ENCODE measurements at regions not wholly inside any gene's neighbourhood (a gene's known extent, or its start where the extent isn't known, plus 50 kb on each side); places are given as distances from the start of the nearest gene placed in this dataset.

DNA sequence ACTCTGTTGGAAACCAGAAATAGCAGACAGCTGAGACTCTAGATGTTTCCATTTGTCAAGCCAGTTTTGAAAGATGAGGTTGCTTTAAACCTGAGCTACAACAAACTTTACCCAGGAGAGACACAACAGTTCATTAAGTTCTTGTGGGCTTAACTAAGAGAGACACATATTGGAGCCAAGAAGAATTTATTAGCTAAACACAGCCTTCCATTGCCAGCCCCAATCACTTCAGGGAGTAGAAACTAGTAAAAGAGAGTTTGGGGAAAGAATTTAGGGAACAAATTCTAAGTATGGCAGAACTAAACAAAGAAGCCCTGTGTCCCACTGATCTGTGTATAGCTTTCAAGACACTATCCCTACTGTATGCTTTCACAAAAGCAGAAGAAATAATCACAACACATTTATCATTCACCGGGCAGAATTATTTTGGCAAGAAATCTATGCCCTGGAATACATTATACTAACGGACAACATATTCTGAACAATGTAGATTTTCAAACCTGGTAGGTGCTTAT, 87.3 kb upstream of the KAZN start:
- ATAC-seq (ENCODE audit: low read depth) = no peak
- intact Hi-C loops (cut with micrococcal nuclease) = no loop called here
- no peaks in the 10 kb centered on the region for H4K20me1 ChIP-seq (ENCODE audit: control insufficient read depth, insufficient read depth, low read length, poor library complexity, severe bottlenecking)
- no peak overlapping the region for H2AFZ ChIP-seq (ENCODE audit: insufficient read depth, low read depth, low read length, poor library complexity, severe bottlenecking)
- DNase-seq = no peak
- no peaks in the 10 kb centered on the region for H3K9me3 Mint-ChIP-seq (ENCODE audit: insufficient read depth)
- H3K27ac Mint-ChIP-seq = no peak overlapping the region
- H3K4me2 ChIP-seq (replicated peaks; ENCODE audit: low read depth, low read length, poor library complexity, severe bottlenecking) = no peak overlapping the region
- TF ChIP-seq, protein P1, sequence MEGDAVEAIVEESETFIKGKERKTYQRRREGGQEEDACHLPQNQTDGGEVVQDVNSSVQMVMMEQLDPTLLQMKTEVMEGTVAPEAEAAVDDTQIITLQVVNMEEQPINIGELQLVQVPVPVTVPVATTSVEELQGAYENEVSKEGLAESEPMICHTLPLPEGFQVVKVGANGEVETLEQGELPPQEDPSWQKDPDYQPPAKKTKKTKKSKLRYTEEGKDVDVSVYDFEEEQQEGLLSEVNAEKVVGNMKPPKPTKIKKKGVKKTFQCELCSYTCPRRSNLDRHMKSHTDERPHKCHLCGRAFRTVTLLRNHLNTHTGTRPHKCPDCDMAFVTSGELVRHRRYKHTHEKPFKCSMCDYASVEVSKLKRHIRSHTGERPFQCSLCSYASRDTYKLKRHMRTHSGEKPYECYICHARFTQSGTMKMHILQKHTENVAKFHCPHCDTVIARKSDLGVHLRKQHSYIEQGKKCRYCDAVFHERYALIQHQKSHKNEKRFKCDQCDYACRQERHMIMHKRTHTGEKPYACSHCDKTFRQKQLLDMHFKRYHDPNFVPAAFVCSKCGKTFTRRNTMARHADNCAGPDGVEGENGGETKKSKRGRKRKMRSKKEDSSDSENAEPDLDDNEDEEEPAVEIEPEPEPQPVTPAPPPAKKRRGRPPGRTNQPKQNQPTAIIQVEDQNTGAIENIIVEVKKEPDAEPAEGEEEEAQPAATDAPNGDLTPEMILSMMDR (IDR thresholded peaks at IDR 0.05) = no peak
- no peak for TF ChIP-seq EZH2 (IDR thresholded peaks at IDR 0.05; ENCODE audit: borderline replicate concordance, insufficient read depth, low read depth, low read length, poor library complexity, severe bottlenecking)
- no peak overlapping the region for H3K9ac ChIP-seq (ENCODE audit: low read length)
- peaks cover 0 to 3% (median 0%) of the 10 kb centered on the region in 4 experiments for H3K27me3 ChIP-seq (replicated peaks in 1 of 4; ENCODE audit: control extremely low read depth in 1 of 4, control insufficient read depth in 3 of 4, insufficient read depth in 4 of 4, low read length in 3 of 4)
- no peaks in the 10 kb centered on the region for H3K9me3 ChIP-seq (ENCODE audit: control extremely low read depth in 1 of 3, control insufficient read depth in 2 of 3, insufficient read depth in 1 of 3, low read length in 2 of 3)
- no peak overlapping the region for H3K27ac ChIP-seq (ENCODE audit: low read length in 2 of 2)
- H3K4me3 Mint-ChIP-seq = no peak overlapping the region
- ChIA-PET POLR2A (no interaction called here), CTCF (no interaction called here)
- no peak overlapping the region for H3K4me3 ChIP-seq (ENCODE audit: control extremely low read depth in 1 of 5, extremely low read depth in 1 of 5, insufficient read depth in 1 of 5, low read depth in 2 of 5, low read length in 4 of 5)
- WGBS (ENCODE audit: insufficient coverage) = 100% methylated on average over 1 of the region's 2 CpGs
- no peaks in the 10 kb centered on the region for H3K79me2 ChIP-seq (ENCODE audit: control insufficient read depth, insufficient read depth, low read length)
- H3K4me1 Mint-ChIP-seq = no peaks in the 10 kb centered on the region
- H3K27me3 Mint-ChIP-seq = peaks cover 13% of the 10 kb centered on the region
- H3K36me3 ChIP-seq (replicated peaks in 1 of 2; ENCODE audit: control extremely low read depth in 1 of 2, control insufficient read depth in 1 of 2, extremely low read depth in 1 of 2, insufficient read depth in 2 of 2, low read length in 1 of 2) = no peaks in the 10 kb centered on the region
- H3K4me1 ChIP-seq (ENCODE audit: control insufficient read depth in 2 of 2, insufficient read depth in 2 of 2, low read length in 2 of 2) = no peaks in the 10 kb centered on the region

DNA sequence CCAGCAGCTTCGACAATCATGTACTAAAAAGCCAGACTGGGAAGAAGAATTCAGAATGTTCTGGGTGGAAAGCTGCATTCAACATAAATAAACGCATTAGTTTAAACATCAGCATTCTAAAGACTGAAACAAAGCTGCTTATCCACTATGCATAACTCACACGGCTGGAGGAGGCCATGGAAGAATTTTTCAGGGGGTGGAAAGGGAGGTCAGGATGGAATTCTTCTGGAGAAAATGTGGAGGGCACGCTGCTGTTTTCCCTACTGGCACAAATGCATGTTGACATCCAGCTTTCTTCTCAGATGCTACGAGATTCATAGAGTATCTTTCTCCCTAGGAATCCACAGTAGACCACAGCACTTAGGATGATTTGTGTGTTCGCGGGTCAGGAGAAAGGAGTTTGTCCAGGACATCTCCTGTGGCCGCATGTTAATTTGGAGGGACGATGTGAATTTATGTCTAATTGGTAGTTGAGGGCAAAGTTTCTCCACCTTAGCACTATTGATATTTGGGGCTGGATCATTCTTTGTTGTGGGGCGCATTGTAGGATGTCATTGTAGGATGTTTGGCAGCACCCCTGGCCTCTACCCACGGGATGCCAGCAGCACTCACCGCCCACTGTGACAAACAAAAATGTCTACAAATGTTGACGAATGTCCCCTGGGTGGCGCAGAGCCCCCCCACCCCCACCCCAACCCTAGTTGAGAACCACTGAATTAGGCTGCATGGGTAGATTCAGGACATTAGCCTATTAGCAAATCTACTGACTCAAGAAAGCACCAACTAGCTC, 86.5 kb upstream of the KAZN start:
- no peaks in the 10 kb centered on the region for H3K9me3 ChIP-seq (ENCODE audit: control extremely low read depth in 1 of 3, control insufficient read depth in 2 of 3, insufficient read depth in 1 of 3, low read length in 2 of 3)
- no peak for TF ChIP-seq EZH2 (IDR thresholded peaks at IDR 0.05; ENCODE audit: borderline replicate concordance, insufficient read depth, low read depth, low read length, poor library complexity, severe bottlenecking)
- TF ChIP-seq, protein P1 (IDR thresholded peaks at IDR 0.05) = no peak
- Mint-ChIP-seq H3K9me3 (ENCODE audit: insufficient read depth) (no peaks in the 10 kb centered on the region), H3K4me3 (no peak overlapping the region), H3K27me3 (peaks cover 13% of the 10 kb centered on the region), H3K27ac (no peak overlapping the region), H3K4me1 (no peaks in the 10 kb centered on the region)
- H3K27ac ChIP-seq (ENCODE audit: low read length in 2 of 2) = no peak overlapping the region
- H3K36me3 ChIP-seq (replicated peaks in 1 of 2; ENCODE audit: control extremely low read depth in 1 of 2, control insufficient read depth in 1 of 2, extremely low read depth in 1 of 2, insufficient read depth in 2 of 2, low read length in 1 of 2) = no peaks in the 10 kb centered on the region
- H2AFZ ChIP-seq (ENCODE audit: insufficient read depth, low read depth, low read length, poor library complexity, severe bottlenecking) = no peak overlapping the region
- no peaks in the 10 kb centered on the region for H4K20me1 ChIP-seq (ENCODE audit: control insufficient read depth, insufficient read depth, low read length, poor library complexity, severe bottlenecking)
- H3K79me2 ChIP-seq (ENCODE audit: control insufficient read depth, insufficient read depth, low read length) = no peaks in the 10 kb centered on the region
- intact Hi-C loops (cut with micrococcal nuclease) = no loop called here
- ChIA-PET POLR2A (no interaction called here), CTCF (no interaction called here)
- no peak overlapping the region for H3K4me2 ChIP-seq (replicated peaks; ENCODE audit: low read depth, low read length, poor library complexity, severe bottlenecking)
- WGBS (ENCODE audit: insufficient coverage) = 93% methylated on average over 10 of the region's 14 CpGs
- no peaks in the 10 kb centered on the region for H3K4me1 ChIP-seq (ENCODE audit: control insufficient read depth in 2 of 2, insufficient read depth in 2 of 2, low read length in 2 of 2)
- no peak for DNase-seq
- no peak overlapping the region for H3K4me3 ChIP-seq (ENCODE audit: control extremely low read depth in 1 of 5, extremely low read depth in 1 of 5, insufficient read depth in 1 of 5, low read depth in 2 of 5, low read length in 4 of 5)
- H3K27me3 ChIP-seq (replicated peaks in 1 of 4; ENCODE audit: control extremely low read depth in 1 of 4, control insufficient read depth in 3 of 4, insufficient read depth in 4 of 4, low read length in 3 of 4) = peaks cover 0 to 3% (median 0%) of the 10 kb centered on the region in 4 experiments
- no peak for ATAC-seq (ENCODE audit: low read depth)
- no peak overlapping the region for H3K9ac ChIP-seq (ENCODE audit: low read length)

Data from B cell (primary cell).